Neural cell (in vitro differentiated cells): ENCODE measurements at regions not wholly inside any gene's neighbourhood (a gene's known extent, or its start where the extent isn't known, plus 50 kb on each side); places are given as distances from the start of the nearest gene placed in this dataset.

ENCODE experiments used
- H2AFZ ChIP-seq: fragments of 200-600, 300-800 bp; sonication (generic), shearing (Covaris generic); 2 replicates; pipeline ENCODE4 v1.6.0; 2014; ENCODE audit warnings: low read depth, mild to moderate bottlenecking, antibody characterized with exemption, low read length, moderate library complexity
- H3F3A ChIP-seq: fragments of 200-600 bp; shearing (Covaris generic); 2 replicates; pipeline ENCODE4 v1.6.1; 2016; ENCODE audit warnings: mild to moderate bottlenecking, moderate library complexity, mixed read lengths, antibody characterized with exemption, low read length; ENCODE audit not compliant: insufficient read depth, poor library complexity, severe bottlenecking
- H3K27ac ChIP-seq: fragments of 200-600, 300-800 bp; sonication (generic), shearing (Covaris generic); 2 replicates; pipeline ENCODE4 v1.5.1; 2014; ENCODE audit warnings: mild to moderate bottlenecking, low read length, moderate library complexity
- H3K27me3 ChIP-seq: fragments of 300-800, 200-600 bp; sonication (generic), shearing (Covaris generic); 2 replicates; pipeline ENCODE4 v1.6.0; 2014; ENCODE audit warnings: mild to moderate bottlenecking, low read depth, low read length, moderate library complexity; ENCODE audit not compliant: insufficient read depth
- H3K36me3 ChIP-seq: fragments of 300-800, 200-600 bp; sonication (generic), shearing (Covaris generic); 2 replicates; pipeline ENCODE4 v1.5.1; 2014; ENCODE audit warnings: mild to moderate bottlenecking, antibody characterized with exemption, low read length, moderate library complexity; ENCODE audit not compliant: insufficient read depth
- H3K4me2 ChIP-seq: fragments of 300-800, 200-600 bp; sonication (generic), shearing (Covaris generic); 2 replicates; pipeline ENCODE4 v1.6.0; 2014; ENCODE audit warnings: mild to moderate bottlenecking, low read length
- H3K4me3 ChIP-seq: fragments of 300-800, 200-600 bp; sonication (generic), shearing (Covaris generic); 2 replicates; pipeline ENCODE4 v1.5.1; 2014; ENCODE audit warnings: mild to moderate bottlenecking, low read length, moderate library complexity
- H3K79me2 ChIP-seq: fragments of 200-600 bp; shearing (Covaris generic); replicated peaks from 2 replicates; pipeline ENCODE4 v1.6.0; 2014; ENCODE audit warnings: mild to moderate bottlenecking, low read length, moderate library complexity; ENCODE audit not compliant: insufficient read depth
- H3K9ac ChIP-seq: fragments of 300-800, 200-600 bp; sonication (generic), shearing (Covaris generic); 2 replicates; pipeline ENCODE4 v1.6.1; 2016; ENCODE audit warnings: mild to moderate bottlenecking, low read length, mixed read lengths
- H3K9me2 ChIP-seq: fragments of 200-600 bp; shearing (Covaris generic); 2 replicates; pipeline ENCODE4 v1.6.1; 2016; ENCODE audit warnings: mild to moderate bottlenecking, low read length, mixed read lengths; ENCODE audit not compliant: insufficient read depth
- H3K9me3 ChIP-seq: fragments of 200-600, 300-800 bp; sonication (generic), shearing (Covaris generic); 2 replicates; pipeline ENCODE4 v1.6.1; 2016; ENCODE audit warnings: mild to moderate bottlenecking, mixed run types, low read length, moderate library complexity, mixed read lengths
- H4K20me1 ChIP-seq: fragments of 200-600 bp; shearing (Covaris generic); 2 replicates; pipeline ENCODE4 v1.6.1; 2016; ENCODE audit warnings: mild to moderate bottlenecking, mixed run types; ENCODE audit not compliant: insufficient read depth
- CTCF ChIP-seq: fragments of 450-650 bp; IDR thresholded peaks from 2 replicates; pipeline ENCODE4 v1.5.1; 2014; ENCODE audit warnings: antibody characterized with exemption, mild to moderate bottlenecking, moderate library complexity; ENCODE audit not compliant: poor library complexity, severe bottlenecking
- EP300 ChIP-seq: fragments of 450-650 bp; conservative IDR thresholded peaks from 2 replicates; pipeline ENCODE4 v1.6.1; 2014; ENCODE audit warnings: antibody characterized with exemption, mild to moderate bottlenecking, moderate library complexity; ENCODE audit not compliant: poor library complexity, severe bottlenecking
- EZH2 ChIP-seq: fragments of 200-600, 300-800 bp; shearing (Covaris generic), sonication (generic); IDR thresholded peaks from 2 replicates; pipeline ENCODE4 v1.6.1; 2014; ENCODE audit warnings: antibody characterized with exemption, low read length, borderline replicate concordance, mild to moderate bottlenecking; ENCODE audit not compliant: insufficient read depth, poor library complexity, severe bottlenecking
- MXI1 ChIP-seq: fragments of 450-650 bp; conservative IDR thresholded peaks from 2 replicates; pipeline ENCODE4 v1.6.1; 2014; ENCODE audit warnings: antibody characterized with exemption, mild to moderate bottlenecking; ENCODE audit not compliant: poor library complexity, severe bottlenecking
- POLR2AphosphoS5 ChIP-seq: IDR thresholded peaks from 2 replicates; pipeline ENCODE4 v1.6.1; 2012
- RAD21 ChIP-seq: fragments of 450-650 bp; conservative IDR thresholded peaks from 2 replicates; pipeline ENCODE4 v1.6.1; 2014; ENCODE audit warnings: antibody characterized with exemption, mild to moderate bottlenecking, moderate library complexity
- REST ChIP-seq: IDR thresholded peaks from 2 replicates; pipeline ENCODE4 v1.6.1; 2012; ENCODE audit warnings: borderline replicate concordance
- SMC3 ChIP-seq: fragments of 450-650 bp; conservative IDR thresholded peaks from 2 replicates; pipeline ENCODE4 v1.6.1; 2014; ENCODE audit warnings: antibody characterized with exemption, mild to moderate bottlenecking, moderate library complexity; ENCODE audit not compliant: poor library complexity
- TAF1 ChIP-seq: IDR thresholded peaks from 2 replicates; pipeline ENCODE4 v1.6.1; 2012; ENCODE audit warnings: low read depth

GRCh38 chr13:26112843-26113242 is 61.0 kb upstream of the SHISA2 start:
- no peak overlapping the region for H2AFZ ChIP-seq
- TF ChIP-seq SMC3 (no peak), CTCF (no peak), EZH2 (no peak), POLR2AphosphoS5 (no peak), REST (no peak), MXI1 (no peak), RAD21 (no peak), TAF1 (no peak)
- H3K27ac ChIP-seq: no peak overlapping the region
- H3K4me2 ChIP-seq: no peak overlapping the region
- H3K79me2 ChIP-seq: no peaks in the 10 kb centered on the region
- H3K9me3 ChIP-seq: no peaks in the 10 kb centered on the region
- no peaks in the 10 kb centered on the region for H3K27me3 ChIP-seq
- H3K9ac ChIP-seq: no peak overlapping the region
- H3F3A ChIP-seq: no peaks in the 10 kb centered on the region
- no peaks in the 10 kb centered on the region for H3K9me2 ChIP-seq
- H3K36me3 ChIP-seq: no peaks in the 10 kb centered on the region
- H3K4me3 ChIP-seq: no peak overlapping the region
- no peaks in the 10 kb centered on the region for H4K20me1 ChIP-seq

- TF ChIP-seq RAD21 (no peak), CTCF (no peak), TAF1 (no peak), EP300 (no peak), POLR2AphosphoS5 (no peak), REST (no peak)
- Histone ChIP-seq H3K79me2 (no peaks in the 10 kb centered on the region), H4K20me1 (no peaks in the 10 kb centered on the region)
These were observed 60.0 kb upstream of the SHISA2 start for GRCh38 chr13:26111797-26112196.

More at GRCh38 chr13:26111797-26112196, 60.0 kb upstream of the SHISA2 start:
- Histone ChIP-seq H3K9me3 (no peaks in the 10 kb centered on the region), H3K27ac (no peak overlapping the region), H3K4me3 (no peak overlapping the region), H3K9ac (no peak overlapping the region), H3K4me2 (no peak overlapping the region), H3F3A (no peaks in the 10 kb centered on the region), H3K36me3 (no peaks in the 10 kb centered on the region), H3K27me3 (no peaks in the 10 kb centered on the region), H2AFZ (no peak overlapping the region), H3K9me2 (no peaks in the 10 kb centered on the region)
